Endothelial cell of umbilical vein (primary cell): ENCODE measurements at regions not wholly inside any gene's neighbourhood (a gene's known extent, or its start where the extent isn't known, plus 50 kb on each side); places are given as distances from the start of the nearest gene placed in this dataset.

Source experiments
- CTCF ChIP-seq, 2 donors: IDR thresholded peaks; 1 replicate in 1 of 2; 2 replicates in 1 of 2; pipeline ENCODE4 v1.5.1; 2011; ENCODE audit warnings: low read length in 2 of 2, mild to moderate bottlenecking in 2 of 2, moderate library complexity in 2 of 2, control low read depth in 1 of 2, inconsistent platforms in 1 of 2, low read depth in 1 of 2; ENCODE audit not compliant: insufficient read depth in 1 of 2; ENCODE audit errors: extremely low read depth in 1 of 2
- MAX ChIP-seq: IDR thresholded peaks from 2 replicates; pipeline ENCODE4 v1.6.1; 2011; ENCODE audit not compliant: insufficient read depth, insufficient read length
- MYC ChIP-seq: IDR thresholded peaks from one replicate; pipeline ENCODE4 v1.6.1; 2011; ENCODE audit warnings: mild to moderate bottlenecking, low read depth, low read length
- POLR2A ChIP-seq: IDR thresholded peaks from 2 replicates; pipeline ENCODE4 v1.6.1; 2012; ENCODE audit warnings: low read depth, mild to moderate bottlenecking, control low read depth, low read length
- POLR2AphosphoS5 ChIP-seq: IDR thresholded peaks from 2 replicates; pipeline ENCODE4 v1.6.1; 2012; ENCODE audit warnings: low read depth, mild to moderate bottlenecking, control low read depth, low read length, moderate library complexity; ENCODE audit not compliant: insufficient read depth

GRCh38 chr10:130561681-130562080 is 425.5 kb downstream of the GLRX3 start:
- TF ChIP-seq POLR2AphosphoS5 = no peak
- TF ChIP-seq CTCF (IDR thresholded peaks at IDR 0.05; ENCODE audit: extremely low read depth in 1 of 2, insufficient read depth in 1 of 2, low read depth in 1 of 2, low read length in 2 of 2) = no peak
- no peak for TF ChIP-seq MAX
- TF ChIP-seq POLR2A = no peak
- TF ChIP-seq MYC = no peak
